ENCODE measurements at regions not wholly inside any gene's neighbourhood (a gene's known extent, or its start where the extent isn't known, plus 50 kb on each side); places are given as distances from the start of the nearest gene placed in this dataset.

DNA sequence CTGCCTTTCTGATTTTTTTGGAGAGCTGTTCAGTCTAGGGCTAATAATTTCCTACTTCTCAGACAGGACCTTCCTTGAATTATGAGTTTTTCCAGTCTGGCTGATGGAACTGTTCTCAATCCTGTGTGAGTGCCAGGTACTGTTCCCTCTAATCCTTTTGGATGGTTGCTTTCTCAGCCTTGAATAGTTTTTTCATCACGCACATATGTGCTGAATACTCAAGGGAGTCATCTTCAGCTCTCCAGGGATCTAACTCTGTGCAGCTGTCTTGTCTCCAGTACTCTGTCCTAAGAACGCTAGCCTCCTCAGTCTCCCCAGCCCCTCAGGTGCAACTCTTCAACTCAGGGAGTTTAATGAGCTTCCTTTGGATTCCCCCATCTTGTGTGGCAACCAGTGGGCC lies 93.2 kb downstream of the GASK1B start:
- TF ChIP-seq, protein P1, sequence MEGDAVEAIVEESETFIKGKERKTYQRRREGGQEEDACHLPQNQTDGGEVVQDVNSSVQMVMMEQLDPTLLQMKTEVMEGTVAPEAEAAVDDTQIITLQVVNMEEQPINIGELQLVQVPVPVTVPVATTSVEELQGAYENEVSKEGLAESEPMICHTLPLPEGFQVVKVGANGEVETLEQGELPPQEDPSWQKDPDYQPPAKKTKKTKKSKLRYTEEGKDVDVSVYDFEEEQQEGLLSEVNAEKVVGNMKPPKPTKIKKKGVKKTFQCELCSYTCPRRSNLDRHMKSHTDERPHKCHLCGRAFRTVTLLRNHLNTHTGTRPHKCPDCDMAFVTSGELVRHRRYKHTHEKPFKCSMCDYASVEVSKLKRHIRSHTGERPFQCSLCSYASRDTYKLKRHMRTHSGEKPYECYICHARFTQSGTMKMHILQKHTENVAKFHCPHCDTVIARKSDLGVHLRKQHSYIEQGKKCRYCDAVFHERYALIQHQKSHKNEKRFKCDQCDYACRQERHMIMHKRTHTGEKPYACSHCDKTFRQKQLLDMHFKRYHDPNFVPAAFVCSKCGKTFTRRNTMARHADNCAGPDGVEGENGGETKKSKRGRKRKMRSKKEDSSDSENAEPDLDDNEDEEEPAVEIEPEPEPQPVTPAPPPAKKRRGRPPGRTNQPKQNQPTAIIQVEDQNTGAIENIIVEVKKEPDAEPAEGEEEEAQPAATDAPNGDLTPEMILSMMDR (IDR thresholded peaks at IDR 0.05): no peak
- no peaks in the 10 kb centered on the region for H3K36me3 ChIP-seq
- intact Hi-C loops (cut with DNase I; ENCODE audit: low total_unique reads): no loop called here
- no peak overlapping the region for H3K4me3 ChIP-seq
- DNase-seq: no peak
- H3K9me3 ChIP-seq: no peaks in the 10 kb centered on the region
- H3K4me1 ChIP-seq: no peaks in the 10 kb centered on the region
- H3K27me3 ChIP-seq: no peaks in the 10 kb centered on the region
- no peak overlapping the region for H3K27ac ChIP-seq

DNA sequence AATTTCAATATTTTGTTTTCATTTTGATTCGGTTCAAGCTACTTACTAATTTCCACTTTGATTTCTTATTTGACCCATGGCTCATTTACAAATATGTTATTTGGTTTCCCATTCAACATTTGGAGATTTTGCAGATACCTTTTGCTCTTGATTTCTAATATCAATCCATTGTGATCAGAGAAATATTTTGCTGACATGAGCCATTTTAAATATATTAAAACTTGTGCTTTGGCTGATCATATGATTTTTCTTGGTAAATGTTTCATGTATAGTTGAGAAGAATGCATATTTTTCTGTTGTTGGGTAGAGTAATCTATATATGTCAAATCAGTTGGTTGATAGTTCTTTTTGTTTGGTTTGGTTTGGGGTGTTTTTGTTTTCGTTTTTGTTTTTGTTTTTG lies 95.0 kb downstream of the GASK1B start:
- Histone ChIP-seq H3K27ac (no peak overlapping the region), H3K4me3 (no peak overlapping the region), H3K9me3 (no peaks in the 10 kb centered on the region), H3K36me3 (no peaks in the 10 kb centered on the region), H3K27me3 (no peaks in the 10 kb centered on the region), H3K4me1 (no peaks in the 10 kb centered on the region)
- no peak for DNase-seq
- intact Hi-C loops (cut with DNase I; ENCODE audit: low total_unique reads): no loop called here
- TF ChIP-seq, protein P1 (IDR thresholded peaks at IDR 0.05): no peak

DNA sequence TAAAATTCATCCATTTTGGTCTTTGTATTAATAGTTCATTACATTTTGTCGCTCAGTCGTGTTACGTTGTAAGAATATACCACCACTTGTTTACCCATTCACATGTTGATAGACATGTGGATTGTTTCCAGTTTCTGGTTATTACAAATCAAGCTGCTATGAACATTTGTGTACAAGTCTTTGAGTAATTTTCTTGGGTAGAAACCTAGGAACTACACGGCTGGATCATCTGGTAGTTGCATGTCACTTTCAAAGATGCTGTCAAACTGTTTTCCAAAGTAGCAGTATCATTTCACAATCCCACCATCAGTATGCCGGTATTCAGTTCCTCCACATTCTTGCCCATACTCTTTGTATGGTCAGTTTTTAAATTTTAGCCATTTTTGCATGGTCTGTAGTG lies 98.0 kb downstream of the GASK1B start:
- TF ChIP-seq, protein P1 (IDR thresholded peaks at IDR 0.05): no peak

DNA sequence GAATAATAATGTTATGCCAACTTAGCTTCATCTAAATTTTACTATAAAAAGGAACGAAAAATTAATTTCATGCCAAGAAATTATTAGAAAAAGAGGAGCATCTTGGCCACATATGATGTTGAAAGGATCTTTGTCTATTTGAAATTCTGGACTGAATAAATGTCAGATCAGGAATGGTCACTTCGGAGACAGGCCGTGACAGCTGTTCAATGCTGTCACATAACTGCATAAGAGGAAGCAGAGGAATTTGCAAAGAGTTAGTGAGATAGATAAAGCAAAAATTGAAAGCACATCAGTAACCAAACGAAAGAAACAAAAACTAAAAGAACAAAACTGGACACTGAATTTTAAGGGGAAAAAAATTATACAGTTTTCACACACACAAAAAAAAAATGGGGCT lies 100.9 kb downstream of the GASK1B start:
- TF ChIP-seq, protein P1 (IDR thresholded peaks at IDR 0.05): no peak
- no peaks in the 10 kb centered on the region for H3K9me3 ChIP-seq
- no peaks in the 10 kb centered on the region for H3K36me3 ChIP-seq
- no peak overlapping the region for H3K27ac ChIP-seq
- H3K4me3 ChIP-seq: no peak overlapping the region
- intact Hi-C loops (cut with DNase I; ENCODE audit: low total_unique reads): no loop called here
- peaks cover 0 to 15% (median 2%) of the 10 kb centered on the region in 4 donors for H3K4me1 ChIP-seq
- no peak for DNase-seq
- no peaks in the 10 kb centered on the region for H3K27me3 ChIP-seq

More for the DNA sequence above, 98.0 kb downstream of the GASK1B start:
- H3K4me1 ChIP-seq: no peaks in the 10 kb centered on the region
- no peaks in the 10 kb centered on the region for H3K36me3 ChIP-seq
- H3K27ac ChIP-seq: no peak overlapping the region
- H3K27me3 ChIP-seq: no peaks in the 10 kb centered on the region
- intact Hi-C loops (cut with DNase I; ENCODE audit: low total_unique reads): no loop called here
- H3K4me3 ChIP-seq: no peak overlapping the region
- H3K9me3 ChIP-seq: no peaks in the 10 kb centered on the region
- DNase-seq: no peak

DNA sequence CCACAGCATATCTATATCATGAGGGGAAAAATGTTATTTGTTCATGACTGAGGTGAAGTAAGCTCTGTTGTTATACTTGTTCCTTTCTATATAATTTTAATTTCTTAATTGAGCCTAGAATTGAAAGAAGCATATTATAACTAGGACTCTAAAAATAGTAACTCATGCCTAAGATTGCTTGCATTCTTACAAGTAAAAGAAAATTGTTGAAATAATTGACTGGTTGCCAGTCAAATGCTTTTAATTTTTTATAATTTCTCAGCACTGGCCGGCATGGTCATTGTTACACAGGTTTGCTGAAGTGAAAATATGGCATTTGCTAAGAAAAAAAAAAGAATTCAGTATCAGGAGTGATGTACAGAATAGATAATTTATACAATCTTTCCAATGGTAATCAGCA lies 104.8 kb downstream of the GASK1B start:
- peaks cover 0 to 15% (median 2%) of the 10 kb centered on the region in 4 donors for H3K4me1 ChIP-seq
- no peaks in the 10 kb centered on the region for H3K36me3 ChIP-seq
- no peaks in the 10 kb centered on the region for H3K27me3 ChIP-seq
- DNase-seq: no peak
- TF ChIP-seq, protein P1 (IDR thresholded peaks at IDR 0.05): no peak
- intact Hi-C loops (cut with DNase I; ENCODE audit: low total_unique reads): no loop called here
- no peak overlapping the region for H3K27ac ChIP-seq
- H3K4me3 ChIP-seq: no peak overlapping the region
- H3K9me3 ChIP-seq: no peaks in the 10 kb centered on the region

DNA sequence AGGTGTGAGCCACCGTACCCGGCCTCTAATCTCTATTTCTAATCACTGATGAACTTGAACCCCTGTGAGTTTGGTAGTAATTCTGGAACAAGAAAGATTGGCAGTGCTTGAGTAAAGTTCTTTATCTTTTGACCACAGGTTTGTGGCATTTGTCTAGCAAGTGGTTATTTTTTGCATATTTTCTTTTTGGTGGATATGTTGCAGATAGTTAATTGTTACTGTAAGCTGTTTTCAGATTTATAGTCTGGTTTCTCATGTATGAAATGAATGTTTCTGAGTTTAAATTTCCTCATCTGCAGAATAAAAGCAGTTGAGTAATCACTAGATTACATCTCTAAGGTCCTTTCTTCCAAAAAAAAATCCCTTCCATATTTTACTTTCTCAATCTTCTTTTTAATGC lies 105.2 kb downstream of the GASK1B start:
- Histone ChIP-seq H3K36me3 (no peaks in the 10 kb centered on the region), H3K27ac (no peak overlapping the region), H3K4me3 (no peak overlapping the region), H3K4me1 (peaks cover 0 to 15% (median 2%) of the 10 kb centered on the region in 4 donors), H3K27me3 (no peaks in the 10 kb centered on the region), H3K9me3 (no peaks in the 10 kb centered on the region)
- TF ChIP-seq, protein P1 (IDR thresholded peaks at IDR 0.05): no peak
- DNase-seq: no peak
- intact Hi-C loops (cut with DNase I; ENCODE audit: low total_unique reads): no loop called here

Measured in tibial artery (tissue), 4 donors.